Muscle layer of duodenum (tissue), 2 donors: ENCODE measurements at regions not wholly inside any gene's neighbourhood (a gene's known extent, or its start where the extent isn't known, plus 50 kb on each side); places are given as distances from the start of the nearest gene placed in this dataset.

Source experiments
- H3K27ac ChIP-seq: one replicate; pipeline ENCODE4 v1.7.0; 2013; ENCODE audit warnings: mild to moderate bottlenecking, low read length
- H3K27me3 ChIP-seq: one replicate; pipeline ENCODE4 v1.7.0; 2013; ENCODE audit warnings: low read depth, mild to moderate bottlenecking, control low read depth, low read length
- H3K36me3 ChIP-seq, 2 donors: one replicate each; pipeline ENCODE4 v1.7.0; 2013; ENCODE audit warnings: low read length in 2 of 2, control low read depth in 1 of 2, mild to moderate bottlenecking in 1 of 2; ENCODE audit not compliant: insufficient read depth in 2 of 2, control insufficient read depth in 1 of 2
- H3K4me1 ChIP-seq, 2 donors: one replicate each; pipeline ENCODE4 v1.7.0; 2013; ENCODE audit warnings: low read length in 2 of 2, mild to moderate bottlenecking in 2 of 2, control low read depth in 1 of 2, moderate library complexity in 1 of 2; ENCODE audit not compliant: insufficient read depth in 2 of 2, control insufficient read depth in 1 of 2
- H3K4me3 ChIP-seq, 2 donors: one replicate each; pipeline ENCODE4 v1.7.0; 2013; ENCODE audit warnings: low read length in 2 of 2, low read depth in 1 of 2, mild to moderate bottlenecking in 1 of 2
- H3K9me3 ChIP-seq, 2 donors: one replicate each; pipeline ENCODE4 v1.7.0; 2013; ENCODE audit warnings: low read length in 2 of 2, control low read depth in 1 of 2, mild to moderate bottlenecking in 1 of 2; ENCODE audit not compliant: control insufficient read depth in 1 of 2
- donor health status: healthy.

GRCh38 chr13:83950293-83950692, 68.0 kb upstream of the SLITRK1 start:
- Histone ChIP-seq H3K36me3 (no peaks in the 10 kb centered on the region), H3K4me3 (no peak overlapping the region), H3K9me3 (no peaks in the 10 kb centered on the region), H3K27me3 (no peaks in the 10 kb centered on the region), H3K27ac (no peak overlapping the region), H3K4me1 (no peaks in the 10 kb centered on the region)

DNA sequence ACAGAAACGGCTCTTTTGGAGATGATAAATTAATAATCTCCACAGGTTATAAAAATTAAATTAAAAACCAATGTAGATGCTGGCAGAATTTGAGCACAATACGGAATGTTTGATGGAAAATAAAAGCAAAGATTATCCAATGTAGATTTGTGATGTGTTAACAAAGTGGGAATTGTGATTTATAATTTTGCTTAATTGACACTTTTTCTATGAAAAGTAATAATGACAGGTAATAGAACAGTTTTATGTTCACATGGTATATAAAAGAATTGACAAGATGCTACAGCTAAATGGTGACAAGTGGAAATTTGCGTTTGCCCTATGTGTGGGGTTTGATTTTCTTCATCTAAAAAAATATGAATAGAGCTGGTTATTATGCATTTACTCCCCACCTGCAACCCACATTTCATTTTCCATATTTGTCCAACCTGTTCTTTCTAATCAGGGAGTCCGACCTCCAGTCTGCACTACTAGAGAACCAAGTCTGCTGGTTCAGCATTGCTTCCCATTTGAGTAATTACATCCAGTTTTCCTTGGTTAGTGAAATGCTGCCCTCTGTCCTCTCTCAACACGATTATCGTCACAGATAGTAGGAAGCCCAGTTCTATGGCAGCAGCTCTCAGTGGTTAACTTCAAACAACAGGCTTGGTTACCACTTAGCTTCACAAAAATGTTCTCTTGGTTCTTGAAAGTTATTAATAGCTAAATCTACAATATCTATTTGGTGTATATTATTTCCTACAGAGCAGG, 61.4 kb upstream of the SLITRK1 start:
- Histone ChIP-seq H3K27ac (no peak overlapping the region), H3K9me3 (no peaks in the 10 kb centered on the region), H3K4me3 (no peak overlapping the region), H3K36me3 (no peaks in the 10 kb centered on the region), H3K4me1 (no peaks in the 10 kb centered on the region), H3K27me3 (no peaks in the 10 kb centered on the region)

- Histone ChIP-seq H3K27me3 (no peaks in the 10 kb centered on the region), H3K36me3 (no peaks in the 10 kb centered on the region), H3K4me1 (no peaks in the 10 kb centered on the region), H3K27ac (no peak overlapping the region), H3K4me3 (no peak overlapping the region), H3K9me3 (no peaks in the 10 kb centered on the region)
These were observed 59.5 kb upstream of the SLITRK1 start for GRCh38 chr13:83941701-83942335.

DNA sequence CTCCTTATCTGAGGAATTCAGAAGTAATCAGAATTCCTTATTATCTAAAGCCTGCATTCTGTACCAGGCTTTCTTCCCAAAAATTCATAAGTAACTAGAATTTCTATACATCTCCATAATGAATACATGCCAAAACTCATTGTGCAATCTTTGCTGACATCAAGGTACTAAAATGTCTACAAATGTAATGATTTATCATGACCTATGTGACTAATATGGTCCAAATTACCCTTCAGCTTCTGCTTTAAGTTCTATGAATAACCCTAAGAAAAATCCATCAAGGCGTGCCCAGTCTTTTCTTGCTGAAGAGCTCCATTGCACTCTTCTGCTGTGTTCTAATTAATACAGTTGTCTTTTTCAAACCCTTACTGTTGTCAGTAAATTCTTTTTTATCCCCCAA, 58.5 kb upstream of the SLITRK1 start:
- no peaks in the 10 kb centered on the region for H3K4me1 ChIP-seq
- H3K27me3 ChIP-seq = no peaks in the 10 kb centered on the region
- no peaks in the 10 kb centered on the region for H3K36me3 ChIP-seq
- no peaks in the 10 kb centered on the region for H3K9me3 ChIP-seq
- H3K4me3 ChIP-seq = no peak overlapping the region
- H3K27ac ChIP-seq = no peak overlapping the region

DNA sequence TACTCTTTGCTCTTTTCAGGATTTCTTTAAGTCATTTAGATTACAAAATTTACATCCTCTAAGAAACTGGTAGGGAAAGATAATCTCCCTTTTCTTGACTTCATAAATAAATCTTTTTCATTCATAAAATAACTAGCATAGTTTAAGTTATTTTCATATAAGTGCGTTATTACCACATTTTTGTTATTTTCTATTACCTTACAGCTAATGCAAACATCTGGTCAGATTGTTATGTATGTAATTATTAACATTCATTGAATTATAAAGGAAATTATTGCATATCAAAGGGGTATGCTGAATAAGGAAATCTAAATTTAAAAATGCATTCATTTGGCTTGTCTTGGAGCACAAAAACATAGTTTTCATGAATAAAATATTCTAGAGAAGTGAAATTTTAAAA, 55.3 kb upstream of the SLITRK1 start:
- no peak overlapping the region for H3K4me3 ChIP-seq
- H3K9me3 ChIP-seq = no peaks in the 10 kb centered on the region
- H3K27me3 ChIP-seq = no peaks in the 10 kb centered on the region
- no peaks in the 10 kb centered on the region for H3K4me1 ChIP-seq
- no peaks in the 10 kb centered on the region for H3K36me3 ChIP-seq
- no peak overlapping the region for H3K27ac ChIP-seq

GRCh38 chr13:83935566-83935965, 53.3 kb upstream of the SLITRK1 start:
- no peaks in the 10 kb centered on the region for H3K27me3 ChIP-seq
- no peak overlapping the region for H3K4me3 ChIP-seq
- no peaks in the 10 kb centered on the region for H3K9me3 ChIP-seq
- H3K4me1 ChIP-seq = no peaks in the 10 kb centered on the region
- H3K36me3 ChIP-seq = no peaks in the 10 kb centered on the region
- no peak overlapping the region for H3K27ac ChIP-seq
